RWPE2 (cell line): ENCODE measurements at regions not wholly inside any gene's neighbourhood (a gene's known extent, or its start where the extent isn't known, plus 50 kb on each side); places are given as distances from the start of the nearest gene placed in this dataset.

ENCODE experiments used
- ATAC-seq: fragments of 200-7000 bp; cut with Tn5 transposase; 3 replicates; pipeline ENCODE4 v1.9.1; 2021; ENCODE audit warnings: low read depth
- DNase-seq: peaks from one replicate; pipeline ENCODE4 v3.0.0-alpha.2; 2020; ENCODE audit warnings: low spot score
- H3K27ac ChIP-seq: fragments of 450-650 bp; 2 replicates; pipeline ENCODE4 v1.5.1; 2017; ENCODE audit warnings: mild to moderate bottlenecking; ENCODE audit not compliant: poor library complexity, severe bottlenecking
- H3K27me3 ChIP-seq: fragments of 250-450 bp; sonication (Bioruptor Pico); 2 replicates; pipeline ENCODE4 v1.5.1; 2021; ENCODE audit warnings: mild to moderate bottlenecking, moderate library complexity; ENCODE audit not compliant: insufficient read depth, poor library complexity, severe bottlenecking
- H3K36me3 ChIP-seq: fragments of 250-450 bp; sonication (Bioruptor Pico); 2 replicates; pipeline ENCODE4 v1.5.1; 2020; ENCODE audit warnings: low read depth, mild to moderate bottlenecking, moderate library complexity
- H3K4me1 ChIP-seq: fragments of 250-450 bp; sonication (Bioruptor Pico); 2 replicates; pipeline ENCODE4 v1.5.1; 2021; ENCODE audit warnings: mild to moderate bottlenecking, moderate library complexity; ENCODE audit not compliant: insufficient read depth, poor library complexity, severe bottlenecking
- H3K4me3 ChIP-seq: fragments of 250-450 bp; sonication (Bioruptor Pico); 2 replicates; pipeline ENCODE4 v1.5.1; 2021; ENCODE audit warnings: mild to moderate bottlenecking, moderate library complexity; ENCODE audit not compliant: severe bottlenecking
- H3K9me3 ChIP-seq: fragments of 250-450 bp; sonication (Bioruptor Pico); 2 replicates; pipeline ENCODE4 v1.5.1; 2021; ENCODE audit warnings: mild to moderate bottlenecking, moderate library complexity; ENCODE audit not compliant: severe bottlenecking
- CTCF ChIP-seq: fragments of 450-650 bp; IDR thresholded peaks from one replicate; pipeline ENCODE4 v1.5.1; 2017; ENCODE audit warnings: mild to moderate bottlenecking, moderate library complexity; ENCODE audit not compliant: poor library complexity, severe bottlenecking

GRCh38 chr12:23434154-23434553, 515.3 kb downstream of the SOX5 start:
- Histone ChIP-seq H3K27ac (no peak overlapping the region), H3K36me3 (no peaks in the 10 kb centered on the region), H3K4me3 (no peak overlapping the region), H3K27me3 (no peaks in the 10 kb centered on the region), H3K4me1 (no peaks in the 10 kb centered on the region), H3K9me3 (no peaks in the 10 kb centered on the region)
- DNase-seq: no peak
- ATAC-seq: no peak
- TF ChIP-seq CTCF: no peak

- H3K27ac ChIP-seq: no peak overlapping the region
- H3K4me3 ChIP-seq: no peak overlapping the region
- no peaks in the 10 kb centered on the region for H3K36me3 ChIP-seq
- no peak for TF ChIP-seq CTCF
- H3K9me3 ChIP-seq: no peaks in the 10 kb centered on the region
- DNase-seq (no peak), ATAC-seq (no peak)
- H3K4me1 ChIP-seq: no peaks in the 10 kb centered on the region
- no peaks in the 10 kb centered on the region for H3K27me3 ChIP-seq
These were observed 502.7 kb downstream of the SOX5 start for GRCh38 chr12:23446746-23447145.

DNA sequence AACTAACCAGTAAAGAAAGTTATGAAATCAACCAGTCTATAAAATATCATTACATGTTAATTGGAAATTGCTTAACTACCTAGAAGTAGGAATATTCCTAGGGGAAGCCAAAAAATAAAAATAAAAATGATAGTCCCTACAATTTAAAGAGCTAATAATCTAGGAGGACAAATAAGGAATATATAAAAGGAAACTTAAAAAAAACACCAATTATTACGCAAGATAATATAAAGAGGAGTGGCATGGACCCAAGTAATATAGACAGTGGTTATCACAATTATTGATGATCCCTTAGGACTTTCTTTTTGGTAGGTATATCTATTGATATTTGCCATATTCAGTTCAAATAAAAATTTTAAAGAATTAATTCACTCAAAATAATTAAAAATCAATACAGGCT, 498.7 kb downstream of the SOX5 start:
- no peaks in the 10 kb centered on the region for H3K4me1 ChIP-seq
- ATAC-seq: no peak
- no peak for TF ChIP-seq CTCF
- no peak for DNase-seq
- H3K9me3 ChIP-seq: no peaks in the 10 kb centered on the region
- no peak overlapping the region for H3K4me3 ChIP-seq
- H3K27me3 ChIP-seq: no peaks in the 10 kb centered on the region
- no peaks in the 10 kb centered on the region for H3K36me3 ChIP-seq
- H3K27ac ChIP-seq: no peak overlapping the region

- Histone ChIP-seq H3K27ac (no peak overlapping the region), H3K9me3 (no peaks in the 10 kb centered on the region), H3K36me3 (no peaks in the 10 kb centered on the region), H3K4me1 (no peaks in the 10 kb centered on the region), H3K27me3 (no peaks in the 10 kb centered on the region), H3K4me3 (no peak overlapping the region)
- no peak for TF ChIP-seq CTCF
- no peak for DNase-seq
- no peak for ATAC-seq
These were observed 494.2 kb downstream of the SOX5 start for GRCh38 chr12:23455283-23455682.

DNA sequence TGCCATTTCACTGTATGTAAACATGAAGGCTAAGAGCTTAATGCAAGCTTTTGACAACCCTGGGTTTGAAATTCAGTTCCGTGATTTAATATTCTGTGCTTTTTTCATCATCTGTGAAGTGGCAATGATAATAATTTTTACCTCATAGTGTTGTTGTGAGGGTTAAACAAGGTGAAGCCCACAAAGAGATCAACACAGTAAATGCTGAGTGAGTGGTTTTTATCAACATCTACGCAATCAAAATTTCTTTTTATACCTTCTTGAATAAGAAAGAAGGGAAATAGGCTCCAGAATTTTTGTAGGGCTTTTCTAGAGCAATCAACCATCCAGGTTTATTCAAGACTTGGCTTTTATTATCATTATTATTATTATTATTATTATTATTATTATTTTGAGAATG, 490.8 kb downstream of the SOX5 start:
- DNase-seq (no peak), ATAC-seq (no peak)
- Histone ChIP-seq H3K4me1 (no peaks in the 10 kb centered on the region), H3K4me3 (no peak overlapping the region), H3K27me3 (no peaks in the 10 kb centered on the region), H3K27ac (no peak overlapping the region), H3K9me3 (no peaks in the 10 kb centered on the region), H3K36me3 (no peaks in the 10 kb centered on the region)
- no peak for TF ChIP-seq CTCF
